ENCODE measurements at regions not wholly inside any gene's neighbourhood (a gene's known extent, or its start where the extent isn't known, plus 50 kb on each side); places are given as distances from the start of the nearest gene placed in this dataset.

- TF ChIP-seq CTCF (IDR thresholded peaks at IDR 0.05) = no peak
- TF ChIP-seq POLR2AphosphoS5 (IDR thresholded peaks at IDR 0.05) = no peak
Measured at GRCh38 chr5:100448111-100448528, 87.1 kb upstream of the FAM174A start.
